ENCODE measurements at regions not wholly inside any gene's neighbourhood (a gene's known extent, or its start where the extent isn't known, plus 50 kb on each side); places are given as distances from the start of the nearest gene placed in this dataset.
"Not testable (repeated sequence)": the region's sequence is repeated elsewhere in the genome, so short reads cannot be mapped to it uniquely, and the experiment has no call there.

DNA sequence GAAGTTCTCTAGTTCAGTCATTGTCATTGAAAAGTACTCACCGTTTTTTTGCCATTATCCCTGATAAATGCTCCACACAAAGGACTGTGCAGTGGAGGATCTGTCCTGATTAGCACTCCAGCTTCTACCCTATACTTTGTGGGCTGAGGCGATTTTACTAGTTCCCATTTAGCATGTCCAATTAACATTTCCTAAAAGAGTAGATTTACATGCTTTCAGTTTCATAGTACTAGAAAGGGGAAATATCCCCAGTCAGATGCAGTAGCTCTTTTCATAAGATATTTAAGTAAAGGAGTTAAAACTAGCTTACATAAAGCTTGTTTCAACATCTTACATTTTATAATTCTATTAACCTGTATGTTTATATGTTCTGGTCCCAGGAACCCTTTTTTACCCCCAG lies 144.9 kb upstream of the APOOL start:
- not testable (repeated sequence) for DNase-seq (ENCODE audit: low read depth, low spot score)

DNA sequence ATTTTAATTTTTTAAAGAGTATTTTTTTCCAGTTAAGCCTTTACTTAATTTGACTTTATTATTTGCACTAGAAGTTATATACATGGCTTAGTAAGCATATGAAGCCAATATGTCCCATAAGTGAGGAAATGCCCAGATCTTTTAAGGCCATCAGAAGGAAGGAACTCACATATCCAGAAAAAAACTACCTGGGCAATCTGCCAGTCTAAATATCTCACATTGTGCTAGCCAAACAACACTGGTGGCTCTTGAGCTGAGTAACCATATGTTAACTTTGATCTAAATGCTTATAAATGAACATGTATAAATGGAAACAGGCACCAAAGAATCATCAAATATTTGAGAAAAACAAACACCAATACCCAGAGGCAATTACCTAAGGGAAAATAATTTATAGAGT lies 138.6 kb upstream of the APOOL start:
- DNase-seq (ENCODE audit: low read depth, low spot score), result no peak

DNA sequence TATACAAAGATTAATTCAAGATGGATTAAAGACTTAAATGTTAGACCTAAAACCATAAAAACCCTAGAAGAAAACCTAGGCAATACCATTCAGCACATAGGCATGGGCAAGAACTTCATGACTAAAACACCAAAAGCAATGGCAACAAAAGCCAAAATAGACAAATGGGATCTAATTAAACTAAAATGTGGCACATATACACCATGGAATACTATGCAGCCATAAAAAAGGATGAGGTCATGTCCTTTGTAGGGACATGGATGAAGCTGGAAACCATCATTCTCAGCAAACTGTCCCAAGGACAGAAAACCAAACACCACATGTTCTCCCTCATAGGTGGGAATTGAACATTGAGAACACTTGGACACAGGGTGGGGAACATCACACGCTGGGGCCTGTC lies 133.4 kb upstream of the APOOL start:
- DNase-seq (ENCODE audit: low read depth, low spot score), result not testable (repeated sequence)

DNA sequence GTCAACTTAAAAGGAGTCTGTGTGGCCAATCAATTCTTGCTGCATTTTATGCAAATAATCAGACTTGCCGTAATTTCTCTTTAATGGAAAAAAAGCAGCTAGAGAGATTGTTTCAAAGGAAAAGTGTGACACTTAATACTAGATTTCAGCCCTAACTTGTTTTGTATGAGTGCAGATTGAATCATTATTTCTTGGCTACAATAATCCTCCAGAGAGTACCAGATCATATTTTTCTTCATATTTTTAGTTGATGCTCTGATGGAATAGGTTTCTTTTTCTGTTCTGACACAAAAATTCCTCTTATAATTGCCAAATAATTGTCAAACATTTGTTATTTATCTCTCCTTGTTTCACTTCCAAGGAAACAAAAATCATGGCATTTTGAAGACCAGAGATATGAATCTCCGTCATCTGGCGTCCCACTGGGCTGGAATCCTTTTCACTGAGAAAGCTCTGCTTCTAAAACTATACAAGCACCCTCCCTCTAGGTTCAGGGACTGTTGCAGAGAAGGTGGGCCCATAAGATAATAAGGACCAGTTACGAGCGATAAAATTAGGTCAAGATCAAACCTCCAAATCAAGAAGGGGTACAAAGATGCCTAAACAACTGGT lies 131.4 kb upstream of the APOOL start:
- not testable (repeated sequence) for DNase-seq (ENCODE audit: low read depth, low spot score)

DNA sequence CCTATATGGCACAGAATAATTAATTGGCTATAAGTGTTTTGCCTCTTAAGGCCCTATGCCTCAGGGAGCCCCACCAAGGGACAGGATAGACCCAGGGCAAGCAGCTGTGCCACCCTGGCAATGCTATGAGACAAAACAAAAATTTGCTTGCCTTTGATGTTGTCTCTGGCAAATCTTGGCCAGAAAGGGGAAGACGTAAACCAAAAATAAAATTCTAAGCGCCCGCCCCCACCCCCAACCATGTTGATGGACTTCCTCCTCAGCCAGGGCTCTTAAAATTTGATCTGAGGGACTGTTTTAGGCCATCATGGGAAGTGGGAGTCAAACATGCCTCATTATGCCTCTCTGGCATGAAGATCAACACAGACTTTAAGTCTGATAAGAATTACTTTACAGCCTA lies 130.5 kb upstream of the APOOL start:
- DNase-seq (ENCODE audit: low read depth, low spot score), result no peak

DNA sequence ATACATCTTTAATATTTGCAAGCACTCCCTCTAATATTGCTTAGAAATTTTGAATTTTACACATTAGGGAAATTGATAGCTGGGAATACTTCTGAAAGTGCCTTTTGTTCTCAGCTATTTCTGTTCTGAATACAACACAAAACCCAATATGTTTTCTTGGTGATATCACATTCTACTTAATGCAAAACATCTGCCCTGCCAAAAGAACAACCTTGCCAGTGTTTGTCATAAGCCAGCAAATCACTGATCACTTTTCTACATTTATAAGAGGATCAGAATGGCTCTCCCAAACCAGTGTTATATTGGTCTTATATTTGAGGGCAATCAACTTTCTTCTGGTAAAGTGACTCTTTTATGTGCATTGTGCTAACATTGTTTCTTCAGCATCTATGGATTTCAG lies 126.8 kb upstream of the APOOL start:
- no peak for DNase-seq (ENCODE audit: low read depth, low spot score)

DNA sequence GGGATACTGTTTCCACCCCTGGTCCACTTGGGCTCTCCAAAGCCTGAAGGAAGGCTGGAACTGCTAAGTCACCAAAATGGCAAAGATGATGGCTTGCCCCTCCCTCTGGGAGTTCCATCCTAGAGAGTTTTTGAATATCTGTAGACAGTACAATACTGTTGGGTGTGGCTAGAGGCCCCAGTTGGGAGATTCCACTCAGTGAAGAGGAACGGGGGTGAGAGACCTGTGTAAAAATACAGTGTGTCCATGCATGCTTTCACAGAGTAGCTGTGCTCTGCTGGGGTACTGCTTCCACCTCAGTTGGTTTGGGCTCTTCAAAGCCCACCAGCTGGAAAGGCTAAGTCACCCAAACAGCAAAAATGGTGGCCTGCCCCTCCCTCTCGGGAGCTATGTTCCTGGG lies 109.8 kb upstream of the APOOL start:
- DNase-seq (ENCODE audit: low read depth, low spot score), result no peak

DNA sequence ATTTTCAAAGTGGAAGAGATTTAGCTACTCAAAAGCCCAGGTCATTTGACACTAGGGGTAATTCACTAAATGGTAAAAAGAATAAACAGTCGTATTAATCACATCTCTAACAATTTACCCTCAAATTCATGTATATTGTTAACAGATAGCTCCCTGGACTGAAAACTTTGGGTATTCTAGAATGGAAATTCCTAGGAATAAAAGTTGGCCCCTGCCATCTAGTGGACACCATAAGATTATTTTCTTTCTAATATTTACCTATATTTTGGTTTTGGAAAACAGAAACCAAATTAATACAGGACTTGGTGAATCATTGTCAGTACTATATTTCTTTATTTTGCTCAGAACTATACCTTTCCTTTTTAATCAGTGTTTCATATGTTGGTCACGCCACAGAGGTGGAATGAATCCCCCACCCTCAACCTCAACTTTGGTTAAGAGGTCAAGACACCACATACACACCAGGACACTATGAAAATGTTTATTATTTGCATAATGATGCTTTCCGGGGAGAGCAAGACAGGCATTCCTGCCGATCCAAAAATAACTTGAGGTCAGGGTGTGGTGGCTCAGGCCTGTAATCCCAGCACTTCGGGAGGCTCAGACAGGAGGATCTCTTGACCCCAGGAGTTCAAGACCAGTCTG lies 96.2 kb upstream of the APOOL start:
- no peak for DNase-seq (ENCODE audit: low read depth, low spot score)

DNA sequence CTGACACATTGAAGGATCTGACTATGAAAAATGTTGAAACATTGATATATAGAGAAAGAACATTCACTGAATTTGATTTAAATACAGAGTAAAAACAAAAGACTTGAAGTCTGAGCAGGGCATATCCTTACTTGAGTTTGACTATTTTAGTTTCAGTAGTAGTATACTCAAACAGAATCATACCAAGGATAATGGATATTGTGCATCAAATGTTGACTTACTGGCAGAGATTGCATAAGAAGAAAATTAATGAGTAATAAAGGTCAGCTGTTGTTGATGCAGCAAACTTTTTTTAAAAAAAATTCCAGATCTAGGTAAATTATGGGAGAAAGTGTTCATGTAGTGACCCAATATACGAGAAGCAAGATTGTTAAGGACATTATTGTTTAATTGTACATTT lies 94.5 kb upstream of the APOOL start:
- DNase-seq (ENCODE audit: low read depth, low spot score), result no peak

DNA sequence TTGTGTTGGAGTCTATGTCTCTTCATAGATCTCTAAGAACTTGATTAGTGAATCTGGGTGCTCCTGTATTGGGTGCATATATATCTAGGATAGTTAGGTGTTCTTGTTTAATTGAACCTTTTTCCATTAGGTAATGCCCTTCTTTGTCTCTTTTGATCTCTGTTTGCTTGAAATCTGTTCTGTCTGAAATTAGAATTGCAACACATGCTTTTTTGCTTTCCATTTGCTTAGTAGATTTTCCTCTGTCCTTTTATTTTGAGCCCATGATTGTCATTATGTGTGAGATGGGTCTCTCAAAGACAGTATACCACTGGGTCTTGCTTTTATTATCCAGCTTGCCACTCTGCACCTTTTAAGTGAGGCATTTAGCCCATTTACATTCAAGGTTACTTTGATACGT lies 79.1 kb upstream of the APOOL start:
- no peak for DNase-seq (ENCODE audit: low read depth, low spot score)

DNA sequence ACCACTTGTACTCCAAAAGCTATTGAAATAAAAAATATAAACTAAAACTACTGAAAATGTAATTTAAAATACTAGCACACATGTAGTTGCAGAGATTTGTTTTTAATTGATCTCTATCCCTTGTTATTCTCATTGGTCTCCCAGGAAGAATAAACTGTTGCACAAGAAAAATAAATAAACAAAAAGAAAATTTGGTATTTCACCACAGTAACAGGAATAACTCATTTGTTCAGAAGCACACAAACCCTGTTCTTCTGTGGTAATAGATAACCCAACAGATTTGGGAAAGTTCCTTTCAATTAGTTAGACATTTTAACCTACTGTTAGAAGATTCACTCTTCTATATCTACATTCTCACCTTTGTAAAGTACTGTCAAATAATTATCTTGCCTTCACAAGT lies 70.9 kb upstream of the APOOL start:
- DNase-seq (ENCODE audit: low read depth, low spot score), result no peak

DNA sequence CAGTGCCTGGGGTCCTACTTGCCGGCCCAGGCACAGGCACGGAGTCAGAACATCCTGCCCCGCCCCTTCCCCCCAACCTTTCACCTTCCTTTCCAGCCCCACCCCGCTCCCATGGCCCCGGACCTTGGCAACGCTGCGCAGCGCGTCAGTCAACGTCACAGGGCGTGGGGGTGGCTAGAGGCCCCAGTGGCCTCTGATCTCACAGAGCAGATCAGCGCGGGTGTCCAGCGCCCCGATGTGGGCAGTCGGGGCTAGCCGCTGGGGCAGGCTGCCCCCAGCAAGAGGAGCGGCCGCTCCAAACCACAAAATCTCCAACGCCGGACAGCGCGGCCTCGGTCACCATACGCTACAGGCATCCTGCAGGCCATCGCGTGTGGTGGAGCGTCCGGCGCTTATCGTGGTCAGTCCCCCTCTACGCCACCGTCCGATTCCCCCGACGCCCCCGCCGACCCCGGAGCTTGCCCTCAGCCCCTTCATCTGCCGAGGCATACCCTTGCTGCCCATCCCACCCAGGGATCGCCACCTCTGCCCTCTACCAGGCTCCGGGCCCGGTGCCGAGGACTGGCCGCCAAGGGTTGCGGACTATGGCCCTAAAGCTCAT lies 69.6 kb upstream of the APOOL start:
- DNase-seq (ENCODE audit: low read depth, low spot score), result no peak

All from astrocyte of the hippocampus (primary cell).